GM21515 (cell line): ENCODE measurements at regions not wholly inside any gene's neighbourhood (a gene's known extent, or its start where the extent isn't known, plus 50 kb on each side); places are given as distances from the start of the nearest gene placed in this dataset.

Source experiments
- ATAC-seq: cut with Tn5 transposase; IDR thresholded peaks from one replicate; pipeline ENCODE4 v1.9.1; 2021; ENCODE audit not compliant: unreplicated experiment

GRCh38 chr18:44186001-44186400 lies 494.7 kb upstream of the SETBP1 start:
- no peak for ATAC-seq

GRCh38 chr18:44187090-44187489 lies 493.6 kb upstream of the SETBP1 start:
- no peak for ATAC-seq

GRCh38 chr18:44195394-44196140 lies 485.1 kb upstream of the SETBP1 start:
- ATAC-seq = no peak

- no peak for ATAC-seq
Measured at GRCh38 chr18:44197832-44198611, 482.7 kb upstream of the SETBP1 start.

- no peak for ATAC-seq
Measured at GRCh38 chr18:44198612-44199284, 481.9 kb upstream of the SETBP1 start.

- no peak for ATAC-seq
Measured at GRCh38 chr18:44213293-44213692, 467.4 kb upstream of the SETBP1 start.

- no peak for ATAC-seq
Measured at GRCh38 chr18:44214396-44214795, 466.3 kb upstream of the SETBP1 start.

GRCh38 chr18:44216169-44216568 lies 464.5 kb upstream of the SETBP1 start:
- ATAC-seq = no peak

GRCh38 chr18:44227501-44227900 lies 453.2 kb upstream of the SETBP1 start:
- ATAC-seq = no peak

- ATAC-seq = no peak
Measured at GRCh38 chr18:44229693-44230108, 451.0 kb upstream of the SETBP1 start.

- ATAC-seq = no peak
Measured at GRCh38 chr18:44231936-44232335, 448.8 kb upstream of the SETBP1 start.

GRCh38 chr18:44232500-44232899 lies 448.2 kb upstream of the SETBP1 start:
- ATAC-seq = no peak

- ATAC-seq = no peak
Measured at GRCh38 chr18:44238454-44238853, 442.2 kb upstream of the SETBP1 start.

GRCh38 chr18:44238911-44239310 lies 441.8 kb upstream of the SETBP1 start:
- ATAC-seq = no peak

GRCh38 chr18:44241020-44241419 lies 439.7 kb upstream of the SETBP1 start:
- no peak for ATAC-seq

GRCh38 chr18:44245019-44245418 lies 435.7 kb upstream of the SETBP1 start:
- ATAC-seq = no peak

GRCh38 chr18:44246001-44246400 lies 434.7 kb upstream of the SETBP1 start:
- no peak for ATAC-seq

- no peak for ATAC-seq
Measured at GRCh38 chr18:44258086-44258485, 422.6 kb upstream of the SETBP1 start.

- ATAC-seq = no peak
Measured at GRCh38 chr18:44258576-44258975, 422.1 kb upstream of the SETBP1 start.

GRCh38 chr18:44259610-44260009 lies 421.1 kb upstream of the SETBP1 start:
- ATAC-seq = no peak

- ATAC-seq = no peak
Measured at GRCh38 chr18:44265437-44265836, 415.3 kb upstream of the SETBP1 start.

- no peak for ATAC-seq
Measured at GRCh38 chr18:44273298-44273697, 407.4 kb upstream of the SETBP1 start.
